K562 (cell line): ENCODE measurements at regions not wholly inside any gene's neighbourhood (a gene's known extent, or its start where the extent isn't known, plus 50 kb on each side); places are given as distances from the start of the nearest gene placed in this dataset.
A peak's percentile ranks its signal among the peaks of the same experiment; 100 is the strongest.

Experiments
- BMI1 ChIP-seq: fragments of 150-350 bp; IDR thresholded peaks from 2 replicates; pipeline ENCODE4 v1.6.1; 2014; ENCODE audit warnings: low read length
- CEBPB ChIP-seq: fragments of 450-650 bp; IDR thresholded peaks from 2 replicates; pipeline ENCODE4 v1.6.1; 2016; ENCODE audit warnings: missing genetic modification characterization, missing compliant biosample characterization
- CEBPZ ChIP-seq: fragments of 150-350 bp; IDR thresholded peaks from 2 replicates; pipeline ENCODE4 v1.6.1; 2014; ENCODE audit warnings: low read depth, mild to moderate bottlenecking, low read length, borderline replicate concordance
- CSDE1 ChIP-seq, 2 experiments: fragments of 450-650 bp; IDR thresholded peaks; 2 replicates each; pipeline ENCODE4 v1.6.1; 2016; ENCODE audit warnings: mild to moderate bottlenecking in 1 of 2
- ERF ChIP-seq: fragments of 450-650 bp; formaldehyde crosslinking; IDR thresholded peaks from 2 replicates; pipeline ENCODE4 v1.4.0; 2020; ENCODE audit warnings: mild to moderate bottlenecking, mixed read lengths
- KDM5B ChIP-seq: fragments of 200-600 bp; sonication (generic); IDR thresholded peaks from 2 replicates; pipeline ENCODE4 v1.6.1; 2012; ENCODE audit warnings: low read depth, mild to moderate bottlenecking, moderate library complexity, low read length, control low read depth, inconsistent platforms; ENCODE audit not compliant: insufficient replicate concordance
- NONO ChIP-seq, 2 experiments: fragments of 200-400 bp in 1 of 2; fragments of 450-650 bp in 1 of 2; formaldehyde crosslinking in 1 of 2; IDR thresholded peaks; 2 replicates each; pipeline ENCODE4 v1.6.1; 2017; ENCODE audit warnings: low read depth in 2 of 2, mild to moderate bottlenecking in 2 of 2, moderate library complexity in 2 of 2, low read length in 1 of 2
- PCBP2 ChIP-seq: fragments of 200-400 bp; formaldehyde crosslinking; IDR thresholded peaks from 2 replicates; pipeline ENCODE4 v1.6.1; 2018; ENCODE audit warnings: low read length, low read depth, mild to moderate bottlenecking, moderate library complexity; ENCODE audit not compliant: poor library complexity, severe bottlenecking
- SNIP1 ChIP-seq: fragments of 450-650 bp; IDR thresholded peaks from 2 replicates; pipeline ENCODE4 v1.7.1; 2017; ENCODE audit warnings: low read depth, mild to moderate bottlenecking
- TFE3 ChIP-seq: fragments of 450-650 bp; formaldehyde crosslinking; IDR thresholded peaks from 2 replicates; pipeline ENCODE4 v1.4.0; 2020; ENCODE audit warnings: mild to moderate bottlenecking, mixed read lengths
- XRCC5 ChIP-seq: fragments of 200-400 bp; formaldehyde crosslinking; IDR thresholded peaks from 2 replicates; pipeline ENCODE4 v1.6.1; 2017; ENCODE audit warnings: low read depth, mild to moderate bottlenecking, low read length
- ZNF24 ChIP-seq: fragments of 450-650 bp; IDR thresholded peaks from 2 replicates; pipeline ENCODE4 v1.6.1; 2016
- ZNF3 ChIP-seq: fragments of 250-450 bp; sonication (Bioruptor Pico); IDR thresholded peaks from 2 replicates; pipeline ENCODE4 v1.5.0; 2021; ENCODE audit warnings: mild to moderate bottlenecking, moderate library complexity
- ZNF444 ChIP-seq: fragments of 250-450 bp; sonication (Bioruptor Pico); IDR thresholded peaks from 2 replicates; pipeline ENCODE4 v1.4.0; 2020; ENCODE audit warnings: mild to moderate bottlenecking, moderate library complexity
- TF ChIP-seq, protein P1 (sequence below): sonication (generic); formaldehyde crosslinking; IDR thresholded peaks from 2 replicates; pipeline ENCODE4 v1.8.0; 2022; ENCODE audit warnings: mild to moderate bottlenecking, missing genetic modification reagents
- TF ChIP-seq, protein P2 (sequence below): fragments of 450-650 bp; IDR thresholded peaks from 2 replicates; pipeline ENCODE4 v1.7.0; 2016; ENCODE audit warnings: borderline replicate concordance
- TF ChIP-seq, protein P3 (sequence below): fragments of 250-450 bp; sonication (Bioruptor Pico); IDR thresholded peaks from 2 replicates; pipeline ENCODE4 v1.5.0; 2021
- TF ChIP-seq, protein P4 (sequence below): fragments of 450-650 bp; IDR thresholded peaks from 2 replicates; pipeline ENCODE4 v1.6.1; 2016
- TF ChIP-seq, protein P5 (sequence below): fragments of 250-450 bp; sonication (Bioruptor Pico); IDR thresholded peaks from 2 replicates; pipeline ENCODE4 v1.8.0; 2021; ENCODE audit warnings: moderate library complexity, mild to moderate bottlenecking, inconsistent platforms

- TF ChIP-seq NONO (IDR thresholded peaks at IDR 0.05; ENCODE audit: low read depth in 2 of 2, low read length in 1 of 2) (no peak), ZNF444 (CRISPR knock-in tag) (no peak), ZNF3 (no peak), XRCC5 (no peak), TFE3 (CRISPR knock-in tag) (no peak), SNIP1 (no peak), ZNF24 (no peak), CEBPB (tag) (no peak), CEBPZ (no peak), PCBP2 (no peak), ERF (CRISPR knock-in tag) (no peak), CSDE1 (IDR thresholded peaks at IDR 0.05) (no peak), BMI1 (no peak), KDM5B (no peak)
- TF ChIP-seq, protein P1, sequence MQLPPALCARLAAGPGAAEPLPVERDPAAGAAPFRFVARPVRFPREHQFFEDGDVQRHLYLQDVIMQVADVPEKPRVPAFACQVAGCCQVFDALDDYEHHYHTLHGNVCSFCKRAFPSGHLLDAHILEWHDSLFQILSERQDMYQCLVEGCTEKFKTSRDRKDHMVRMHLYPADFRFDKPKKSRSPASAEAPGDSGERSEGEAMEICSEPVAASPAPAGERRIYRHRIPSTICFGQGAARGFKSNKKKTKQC (CRISPR knock-in tag), result no peak
- TF ChIP-seq, protein P2, sequence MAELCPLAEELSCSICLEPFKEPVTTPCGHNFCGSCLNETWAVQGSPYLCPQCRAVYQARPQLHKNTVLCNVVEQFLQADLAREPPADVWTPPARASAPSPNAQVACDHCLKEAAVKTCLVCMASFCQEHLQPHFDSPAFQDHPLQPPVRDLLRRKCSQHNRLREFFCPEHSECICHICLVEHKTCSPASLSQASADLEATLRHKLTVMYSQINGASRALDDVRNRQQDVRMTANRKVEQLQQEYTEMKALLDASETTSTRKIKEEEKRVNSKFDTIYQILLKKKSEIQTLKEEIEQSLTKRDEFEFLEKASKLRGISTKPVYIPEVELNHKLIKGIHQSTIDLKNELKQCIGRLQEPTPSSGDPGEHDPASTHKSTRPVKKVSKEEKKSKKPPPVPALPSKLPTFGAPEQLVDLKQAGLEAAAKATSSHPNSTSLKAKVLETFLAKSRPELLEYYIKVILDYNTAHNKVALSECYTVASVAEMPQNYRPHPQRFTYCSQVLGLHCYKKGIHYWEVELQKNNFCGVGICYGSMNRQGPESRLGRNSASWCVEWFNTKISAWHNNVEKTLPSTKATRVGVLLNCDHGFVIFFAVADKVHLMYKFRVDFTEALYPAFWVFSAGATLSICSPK, result no peak
- TF ChIP-seq, protein P3, sequence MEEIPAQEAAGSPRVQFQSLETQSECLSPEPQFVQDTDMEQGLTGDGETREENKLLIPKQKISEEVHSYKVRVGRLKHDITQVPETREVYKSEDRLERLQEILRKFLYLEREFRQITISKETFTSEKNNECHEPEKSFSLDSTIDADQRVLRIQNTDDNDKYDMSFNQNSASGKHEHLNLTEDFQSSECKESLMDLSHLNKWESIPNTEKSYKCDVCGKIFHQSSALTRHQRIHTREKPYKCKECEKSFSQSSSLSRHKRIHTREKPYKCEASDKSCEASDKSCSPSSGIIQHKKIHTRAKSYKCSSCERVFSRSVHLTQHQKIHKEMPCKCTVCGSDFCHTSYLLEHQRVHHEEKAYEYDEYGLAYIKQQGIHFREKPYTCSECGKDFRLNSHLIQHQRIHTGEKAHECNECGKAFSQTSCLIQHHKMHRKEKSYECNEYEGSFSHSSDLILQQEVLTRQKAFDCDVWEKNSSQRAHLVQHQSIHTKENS (CRISPR knock-in tag), result no peak
- TF ChIP-seq, protein P4, sequence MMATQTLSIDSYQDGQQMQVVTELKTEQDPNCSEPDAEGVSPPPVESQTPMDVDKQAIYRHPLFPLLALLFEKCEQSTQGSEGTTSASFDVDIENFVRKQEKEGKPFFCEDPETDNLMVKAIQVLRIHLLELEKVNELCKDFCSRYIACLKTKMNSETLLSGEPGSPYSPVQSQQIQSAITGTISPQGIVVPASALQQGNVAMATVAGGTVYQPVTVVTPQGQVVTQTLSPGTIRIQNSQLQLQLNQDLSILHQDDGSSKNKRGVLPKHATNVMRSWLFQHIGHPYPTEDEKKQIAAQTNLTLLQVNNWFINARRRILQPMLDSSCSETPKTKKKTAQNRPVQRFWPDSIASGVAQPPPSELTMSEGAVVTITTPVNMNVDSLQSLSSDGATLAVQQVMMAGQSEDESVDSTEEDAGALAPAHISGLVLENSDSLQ, result peak; percentile 68
- TF ChIP-seq, protein P5, sequence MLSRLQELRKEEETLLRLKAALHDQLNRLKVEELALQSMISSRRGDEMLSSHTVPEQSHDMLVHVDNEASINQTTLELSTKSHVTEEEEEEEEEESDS, result no peak
These were observed 224.4 kb upstream of the HTR2A start (continued) for GRCh38 chr13:47121092-47121763.
